ENCODE measurements at regions not wholly inside any gene's neighbourhood (a gene's known extent, or its start where the extent isn't known, plus 50 kb on each side); places are given as distances from the start of the nearest gene placed in this dataset.
"Not testable (repeated sequence)": the region's sequence is repeated elsewhere in the genome, so short reads cannot be mapped to it uniquely, and the experiment has no call there.

GRCh38 chr3:110015231-110015963 lies 678.1 kb upstream of the DPPA4 start:
- DNase-seq: no peak

DNA sequence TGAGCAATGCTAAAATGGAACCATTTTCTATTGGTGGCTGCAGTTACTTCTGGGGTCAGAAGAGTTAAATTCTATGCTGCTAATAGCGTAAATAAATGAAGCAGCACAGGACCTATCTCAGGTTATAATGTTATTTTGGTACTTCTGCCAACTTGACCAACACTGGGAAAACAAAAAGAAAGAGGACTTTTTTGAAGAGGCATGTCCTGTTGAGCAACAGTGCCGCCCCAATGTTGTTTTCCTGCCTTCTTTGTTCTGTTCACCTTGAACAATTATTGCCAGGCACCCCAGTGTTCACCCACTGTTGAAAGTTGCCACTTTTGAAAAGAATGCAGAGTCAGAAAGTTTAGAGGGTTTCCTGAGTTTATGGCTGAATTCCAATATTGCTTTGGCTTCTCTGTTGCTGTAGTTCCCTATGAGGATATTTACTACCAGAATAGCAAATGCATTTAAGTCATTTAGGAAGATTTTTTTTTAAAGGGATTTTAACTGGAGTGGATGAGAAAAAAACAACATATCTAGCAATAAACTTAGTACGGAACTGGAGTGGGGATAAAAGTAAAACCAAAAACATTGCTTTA lies 679.0 kb upstream of the DPPA4 start:
- DNase-seq: no peak

GRCh38 chr3:110017304-110017703 lies 680.0 kb upstream of the DPPA4 start:
- no peak for DNase-seq

DNA sequence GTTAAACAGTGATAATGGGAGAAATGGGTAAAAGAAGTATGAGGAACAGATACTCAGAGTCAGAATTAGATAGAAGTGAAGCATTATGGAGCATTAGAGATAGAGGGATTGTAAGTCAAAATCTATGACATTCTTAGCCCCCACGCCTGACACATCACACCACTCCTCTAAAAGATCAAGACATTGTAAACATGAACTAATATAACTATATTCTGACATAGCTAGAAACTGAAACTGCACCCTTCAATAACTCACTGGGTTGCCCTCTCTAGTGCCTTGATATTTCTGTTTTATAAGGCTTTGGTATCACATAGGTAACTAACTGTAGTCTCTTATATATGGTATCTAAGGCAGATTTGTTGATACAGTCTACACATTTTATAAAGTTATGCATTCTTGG lies 684.3 kb upstream of the DPPA4 start:
- no peak for DNase-seq

DNA sequence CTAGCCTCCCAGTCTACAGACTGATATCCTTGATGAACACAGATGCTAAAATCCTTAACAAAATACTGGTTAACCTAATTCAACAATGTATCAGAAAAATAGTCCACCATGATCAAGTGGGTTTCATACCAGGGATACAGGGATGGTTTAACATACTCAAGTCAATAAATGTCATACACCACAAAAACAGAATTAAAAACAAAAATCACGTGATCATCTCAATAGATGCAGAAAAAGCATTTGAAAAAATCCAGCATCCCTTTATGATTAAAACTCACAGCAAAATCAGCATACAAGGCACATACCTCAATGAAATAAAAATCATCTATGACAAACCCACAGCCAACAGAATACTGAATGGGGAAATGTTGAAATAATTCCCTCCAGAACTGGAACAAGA lies 685.7 kb upstream of the DPPA4 start:
- DNase-seq: not testable (repeated sequence)

DNA sequence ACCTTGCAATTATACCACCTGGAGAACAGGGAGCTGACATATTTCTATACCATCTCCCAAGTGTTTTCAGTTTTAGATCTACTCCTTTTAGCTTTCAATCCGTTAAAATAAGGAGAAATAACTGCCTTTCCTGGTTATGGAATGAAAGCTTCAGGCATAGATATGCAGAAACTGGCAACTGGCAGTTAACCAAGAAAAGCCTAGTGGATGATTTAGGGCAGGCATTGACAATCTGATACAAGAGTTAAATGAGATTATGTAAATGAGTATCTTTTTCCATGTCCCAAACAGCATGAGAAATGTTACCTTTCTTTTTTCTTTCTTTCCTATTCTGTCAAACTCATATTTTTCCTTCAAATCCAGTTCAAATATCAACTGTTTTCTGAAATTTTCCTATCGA lies 689.1 kb upstream of the DPPA4 start:
- no peak for DNase-seq

- DNase-seq: peak; percentile 39
Observed at GRCh38 chr3:110027446-110028080, 690.2 kb upstream of the DPPA4 start.

GRCh38 chr3:110031975-110032374 lies 694.6 kb upstream of the DPPA4 start:
- no peak for DNase-seq

DNA sequence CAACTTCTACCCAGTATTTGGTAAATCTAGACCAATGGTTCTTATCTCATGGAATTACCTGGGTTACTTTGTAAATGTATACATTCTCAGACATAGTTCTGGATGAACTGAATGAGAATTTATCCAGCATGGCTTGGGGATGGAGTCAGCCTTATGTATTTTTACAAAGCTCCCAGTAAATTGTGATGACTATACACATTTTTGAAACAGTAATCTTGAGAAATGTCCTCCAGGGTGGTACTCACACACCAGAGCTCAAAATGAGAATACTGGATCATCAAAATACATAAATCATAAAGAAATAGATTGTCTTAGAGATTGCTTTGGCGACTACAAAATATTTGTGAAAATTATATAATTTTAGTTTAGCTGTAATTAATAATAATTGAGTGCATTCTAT lies 722.1 kb upstream of the DPPA4 start:
- no peak for DNase-seq

DNA sequence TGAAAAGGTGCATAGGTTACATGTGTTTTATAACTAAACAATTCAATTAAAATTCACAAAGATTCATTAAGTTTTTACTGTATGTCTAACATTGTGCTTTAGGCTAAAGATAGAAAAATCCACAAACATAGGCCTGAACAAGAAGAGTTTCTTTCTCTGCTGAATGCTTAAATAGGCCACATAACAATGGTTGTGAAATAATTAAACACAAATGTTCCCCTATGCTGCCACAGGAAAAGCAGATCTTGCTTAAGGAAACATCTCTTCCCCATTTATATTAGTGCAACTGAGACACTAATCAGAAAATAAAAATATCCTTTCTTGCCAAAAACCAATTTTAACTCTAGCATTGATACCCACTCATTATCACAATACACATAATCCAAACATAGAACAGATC lies 725.4 kb upstream of the DPPA4 start:
- no peak for DNase-seq

DNA sequence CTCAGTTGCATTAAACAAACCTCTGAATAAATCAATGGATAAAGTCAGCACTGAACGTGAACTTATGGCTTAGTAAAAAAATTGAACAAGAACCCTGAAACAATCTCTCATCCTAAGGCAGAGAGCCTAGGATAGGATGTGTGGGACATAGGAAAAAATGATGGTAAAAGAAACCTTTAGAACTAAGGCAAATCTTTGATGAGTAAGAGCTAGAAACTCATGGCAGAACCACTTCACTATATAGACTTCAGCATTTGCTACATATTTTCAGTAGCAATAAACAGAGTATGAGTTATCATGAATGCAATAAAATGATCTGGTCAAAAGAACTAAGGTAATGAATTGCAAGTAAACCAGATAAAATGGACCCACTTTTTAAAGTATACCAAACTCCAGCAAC lies 725.8 kb upstream of the DPPA4 start:
- DNase-seq: no peak

- no peak for DNase-seq
Observed at GRCh38 chr3:110066206-110066605, 728.9 kb upstream of the DPPA4 start.

DNA sequence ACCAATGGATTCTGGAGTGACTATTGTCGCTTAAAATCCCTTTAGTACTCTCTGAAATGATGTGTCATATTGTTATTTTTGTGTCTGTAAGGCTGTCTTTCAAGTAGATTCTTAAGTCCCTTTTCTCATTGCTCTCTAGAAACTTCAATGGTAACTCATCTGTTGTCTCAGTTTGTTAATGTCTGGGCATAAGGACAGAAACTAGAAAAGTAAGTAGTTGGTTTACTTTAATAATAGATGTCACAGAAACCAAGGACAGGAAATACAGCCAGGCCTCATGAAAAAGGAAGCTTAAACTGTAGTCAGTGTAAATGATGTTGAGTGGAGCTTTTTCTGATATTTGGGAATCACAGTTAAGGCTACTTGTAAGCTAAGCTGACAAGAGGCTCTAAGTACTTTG lies 730.2 kb upstream of the DPPA4 start:
- no peak for DNase-seq

DNA sequence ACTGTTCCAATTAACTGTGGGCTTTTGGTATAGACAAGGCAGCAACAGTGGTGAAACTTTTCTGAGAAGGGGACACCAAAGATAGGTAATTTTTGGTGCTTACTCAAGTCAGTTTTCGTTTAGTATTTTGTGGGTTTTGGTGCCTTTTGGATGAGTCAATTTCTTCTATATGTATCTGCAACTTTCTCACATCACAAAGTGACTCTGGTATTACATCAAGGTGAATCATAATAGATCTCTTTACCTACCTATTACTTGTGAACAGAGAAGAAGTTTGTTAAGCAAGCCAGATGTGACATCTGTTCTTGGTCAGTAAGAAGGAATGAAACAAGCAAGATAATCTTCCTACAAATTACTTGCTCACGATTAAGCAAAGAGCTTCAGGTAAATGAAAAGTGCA lies 732.4 kb upstream of the DPPA4 start:
- DNase-seq: no peak

DNA sequence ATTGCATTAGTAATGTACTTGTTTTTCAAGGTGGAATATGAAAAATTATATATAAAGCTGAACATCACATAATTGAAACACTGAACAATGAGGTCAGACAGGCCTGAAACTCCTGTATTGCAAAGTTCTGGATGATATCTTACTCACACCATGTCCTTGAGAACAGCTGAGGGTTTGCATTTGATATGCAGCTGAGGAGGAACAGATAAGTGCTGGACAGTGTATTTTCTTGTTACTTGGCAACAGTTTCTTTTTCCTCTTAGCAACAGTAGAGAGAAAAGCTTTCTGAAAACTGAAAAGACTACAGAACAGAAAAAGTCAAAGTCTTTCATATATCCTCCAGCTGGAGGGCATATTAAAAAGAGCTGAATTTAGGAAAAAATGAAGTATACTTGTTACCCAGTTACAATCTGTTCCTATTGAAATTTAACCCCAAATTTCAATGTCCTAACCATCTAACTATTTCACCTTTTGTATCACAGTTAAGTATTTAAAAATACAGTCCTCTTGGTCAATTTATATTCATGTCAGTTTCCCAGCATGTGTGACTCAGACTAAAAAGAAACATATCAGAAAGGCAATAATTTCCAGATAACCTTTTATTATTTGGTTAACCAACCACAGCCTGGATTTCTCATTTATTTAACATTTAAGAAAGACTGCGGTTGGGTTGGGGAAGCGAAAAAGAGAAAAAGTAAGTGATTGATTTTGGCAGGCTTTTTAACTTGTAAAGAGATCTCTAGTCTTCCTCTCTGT lies 733.0 kb upstream of the DPPA4 start:
- no peak for DNase-seq

DNA sequence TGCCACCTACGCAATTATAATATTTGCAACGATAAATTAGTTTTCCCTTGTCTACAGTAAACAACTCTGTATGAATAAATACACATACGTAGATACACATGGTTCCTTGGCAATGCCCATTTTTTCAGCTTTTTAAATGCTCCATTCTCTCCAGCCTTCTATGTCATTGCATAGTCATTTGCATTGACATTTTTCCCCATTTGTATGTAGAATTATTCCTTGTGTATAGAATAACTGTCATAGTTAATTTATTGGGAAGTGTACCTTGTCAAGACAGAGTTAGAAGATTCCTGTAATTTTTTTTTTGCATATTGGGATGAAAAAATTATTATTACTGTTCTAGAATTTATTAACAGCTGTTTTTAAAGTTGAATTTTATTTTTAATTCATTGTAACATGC lies 736.7 kb upstream of the DPPA4 start:
- DNase-seq: no peak

GRCh38 chr3:110077093-110077492 lies 739.7 kb upstream of the DPPA4 start:
- no peak for DNase-seq

DNA sequence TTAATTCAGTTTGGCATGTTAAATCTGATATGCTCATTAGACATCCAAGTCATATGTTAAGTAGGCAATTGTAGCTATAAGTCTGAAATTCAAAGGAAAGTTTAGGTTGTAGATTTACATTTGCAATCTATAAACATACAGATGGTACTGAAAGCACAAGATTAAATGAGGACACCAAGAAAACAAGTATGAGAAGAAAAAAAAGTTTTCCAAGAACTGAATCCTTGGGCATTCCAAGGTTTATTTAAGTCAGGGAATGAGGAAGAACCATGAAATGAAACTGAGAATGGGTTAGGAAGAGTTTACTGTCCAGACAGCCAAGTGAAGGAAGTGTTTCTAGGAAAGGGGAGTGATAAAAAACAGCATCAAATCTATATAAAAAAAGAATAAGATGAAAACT lies 756.1 kb upstream of the DPPA4 start:
- DNase-seq: no peak

- no peak for DNase-seq
Observed at GRCh38 chr3:110093812-110094401, 756.6 kb upstream of the DPPA4 start.

DNA sequence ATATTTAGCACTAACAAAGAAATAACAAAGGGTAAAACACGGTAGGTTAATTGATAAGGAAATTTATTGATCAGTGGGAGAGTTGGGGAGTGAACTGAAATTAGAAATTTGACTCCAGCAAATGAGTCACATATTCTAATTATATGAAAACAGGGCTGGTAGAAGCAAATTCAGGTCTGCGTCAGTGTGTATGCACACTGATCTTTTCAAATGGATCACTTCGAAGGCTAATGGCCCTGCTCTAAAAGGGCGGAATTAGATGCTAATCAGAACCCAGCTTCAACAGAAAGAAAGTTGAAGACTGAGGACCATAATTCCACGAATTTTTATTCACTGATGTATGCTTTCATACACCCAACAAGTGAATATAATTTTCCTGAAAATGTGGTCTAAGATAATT lies 762.4 kb upstream of the DPPA4 start:
- DNase-seq: no peak

- DNase-seq: no peak
Observed at GRCh38 chr3:110101361-110101760, 764.0 kb upstream of the DPPA4 start.

GRCh38 chr3:110106805-110107204 lies 769.5 kb upstream of the DPPA4 start:
- peak; percentile 5 for DNase-seq

GRCh38 chr3:110123946-110124345 lies 786.6 kb upstream of the DPPA4 start:
- DNase-seq: no peak

All from fibroblast of skin of abdomen (primary cell).